COR-L47 (cell line): ENCODE measurements at regions not wholly inside any gene's neighbourhood (a gene's known extent, or its start where the extent isn't known, plus 50 kb on each side); places are given as distances from the start of the nearest gene placed in this dataset.

ENCODE experiments used
- DNase-seq: peaks from one replicate; lab custom pipeline; 2025; lab: John Stamatoyannopoulos, UW

- no peak for DNase-seq
These were observed 60.4 kb upstream of the HAO2 start for GRCh38 chr1:119308130-119308700.

GRCh38 chr1:119308806-119309205 is 59.8 kb upstream of the HAO2 start:
- no peak for DNase-seq

- DNase-seq: no peak
These were observed 58.3 kb upstream of the HAO2 start for GRCh38 chr1:119310301-119310700.

- DNase-seq: no peak
These were observed 56.1 kb upstream of the HAO2 start for GRCh38 chr1:119312500-119312899.

GRCh38 chr1:119314001-119314796 is 54.4 kb upstream of the HAO2 start:
- DNase-seq: no peak

- DNase-seq: no peak
These were observed 51.6 kb upstream of the HAO2 start for GRCh38 chr1:119316870-119317416.

GRCh38 chr1:119318466-119319309 is 49.9 kb upstream of the HAO2 start:
- no peak for DNase-seq
